ENCODE measurements at regions not wholly inside any gene's neighbourhood (a gene's known extent, or its start where the extent isn't known, plus 50 kb on each side); places are given as distances from the start of the nearest gene placed in this dataset.

DNA sequence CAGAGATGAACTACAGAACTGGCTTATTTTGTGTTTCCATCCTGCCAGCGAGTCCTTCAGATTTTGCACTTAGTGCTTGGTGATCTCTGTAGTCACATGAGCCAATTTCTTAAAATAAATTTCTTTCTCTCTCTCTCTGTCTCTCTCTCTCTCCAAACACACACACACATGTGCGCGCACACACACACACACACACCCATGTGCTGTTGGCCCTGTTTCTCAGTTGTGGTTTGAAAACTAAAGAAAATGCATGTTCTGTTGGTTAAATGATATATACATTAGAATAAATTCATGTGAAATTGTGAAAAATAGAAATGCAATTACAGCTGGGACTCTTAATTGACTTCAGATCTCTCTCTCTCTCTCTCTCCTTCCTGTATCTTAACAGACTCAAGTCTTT, 399.3 kb downstream of the FAT4 start:
- TF ChIP-seq, protein P1, sequence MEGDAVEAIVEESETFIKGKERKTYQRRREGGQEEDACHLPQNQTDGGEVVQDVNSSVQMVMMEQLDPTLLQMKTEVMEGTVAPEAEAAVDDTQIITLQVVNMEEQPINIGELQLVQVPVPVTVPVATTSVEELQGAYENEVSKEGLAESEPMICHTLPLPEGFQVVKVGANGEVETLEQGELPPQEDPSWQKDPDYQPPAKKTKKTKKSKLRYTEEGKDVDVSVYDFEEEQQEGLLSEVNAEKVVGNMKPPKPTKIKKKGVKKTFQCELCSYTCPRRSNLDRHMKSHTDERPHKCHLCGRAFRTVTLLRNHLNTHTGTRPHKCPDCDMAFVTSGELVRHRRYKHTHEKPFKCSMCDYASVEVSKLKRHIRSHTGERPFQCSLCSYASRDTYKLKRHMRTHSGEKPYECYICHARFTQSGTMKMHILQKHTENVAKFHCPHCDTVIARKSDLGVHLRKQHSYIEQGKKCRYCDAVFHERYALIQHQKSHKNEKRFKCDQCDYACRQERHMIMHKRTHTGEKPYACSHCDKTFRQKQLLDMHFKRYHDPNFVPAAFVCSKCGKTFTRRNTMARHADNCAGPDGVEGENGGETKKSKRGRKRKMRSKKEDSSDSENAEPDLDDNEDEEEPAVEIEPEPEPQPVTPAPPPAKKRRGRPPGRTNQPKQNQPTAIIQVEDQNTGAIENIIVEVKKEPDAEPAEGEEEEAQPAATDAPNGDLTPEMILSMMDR (conservative IDR thresholded peaks at IDR 0.05 in 1 of 2, IDR thresholded peaks at IDR 0.05 in 1 of 2; ENCODE audit: low read depth in 1 of 2, low read length in 2 of 2), result no peak
- no peak for TF ChIP-seq EZH2 (IDR thresholded peaks at IDR 0.05; ENCODE audit: low read length, missing control alignments)

All from fibroblast of lung (primary cell).